Endothelial cell (in vitro differentiated cells): ENCODE measurements at regions not wholly inside any gene's neighbourhood (a gene's known extent, or its start where the extent isn't known, plus 50 kb on each side); places are given as distances from the start of the nearest gene placed in this dataset.

ENCODE experiments used
- DNase-seq: peaks from one replicate; pipeline ENCODE4 v3.0.0; 2021; ENCODE audit warnings: low spot score
- H3K27ac Mint-ChIP-seq: one replicate; pipeline ENCODE4 v1.8.0; 2021; ENCODE audit warnings: mixed read lengths, inconsistent platforms; ENCODE audit not compliant: unreplicated experiment
- H3K27me3 Mint-ChIP-seq: one replicate; pipeline ENCODE4 v1.8.0; 2021; ENCODE audit warnings: mild to moderate bottlenecking, moderate library complexity, mixed read lengths, inconsistent platforms; ENCODE audit not compliant: unreplicated experiment
- H3K36me3 Mint-ChIP-seq: one replicate; pipeline ENCODE4 v1.8.0; 2021; ENCODE audit warnings: mild to moderate bottlenecking, low read depth, mixed read lengths, inconsistent platforms; ENCODE audit not compliant: unreplicated experiment
- H3K4me1 Mint-ChIP-seq: one replicate; pipeline ENCODE4 v1.8.0; 2021; ENCODE audit warnings: mild to moderate bottlenecking, mixed read lengths, inconsistent platforms; ENCODE audit not compliant: unreplicated experiment
- H3K4me3 Mint-ChIP-seq: one replicate; pipeline ENCODE4 v1.8.0; 2021; ENCODE audit warnings: mild to moderate bottlenecking, mixed read lengths, inconsistent platforms; ENCODE audit not compliant: unreplicated experiment
- H3K9me3 Mint-ChIP-seq: one replicate; pipeline ENCODE4 v1.8.0; 2021; ENCODE audit warnings: mixed read lengths, inconsistent platforms; ENCODE audit not compliant: unreplicated experiment
- TF ChIP-seq, protein P1 (sequence below): fragments of 200-600 bp; sonication (generic); IDR thresholded peaks from one replicate; pipeline ENCODE4 v1.5.0; 2021; ENCODE audit warnings: antibody characterized with exemption; ENCODE audit not compliant: unreplicated experiment

DNA sequence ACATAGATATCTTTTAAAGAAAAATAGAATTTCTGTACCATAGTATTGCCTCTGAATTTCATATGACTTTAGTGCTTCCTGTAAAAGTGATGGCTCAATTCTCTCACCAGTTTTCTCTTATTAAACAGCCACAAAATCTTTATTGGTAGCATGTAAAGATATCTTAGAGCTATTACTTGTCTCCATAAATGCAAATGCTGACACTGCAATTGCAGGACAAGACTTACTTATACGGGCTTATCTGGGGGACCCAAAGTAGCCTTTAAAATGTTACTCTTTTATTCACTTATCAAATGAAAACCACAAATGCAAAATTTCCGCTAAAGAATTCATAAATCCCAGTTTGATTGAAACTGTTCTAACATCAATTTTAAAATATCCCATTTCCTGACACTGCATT is 287.1 kb upstream of the SPTLC3 start:
- H3K27ac Mint-ChIP-seq: no peak overlapping the region
- H3K4me1 Mint-ChIP-seq: no peaks in the 10 kb centered on the region
- no peaks in the 10 kb centered on the region for H3K9me3 Mint-ChIP-seq
- no peak for DNase-seq
- no peaks in the 10 kb centered on the region for H3K36me3 Mint-ChIP-seq
- H3K4me3 Mint-ChIP-seq: no peak overlapping the region
- TF ChIP-seq, protein P1, sequence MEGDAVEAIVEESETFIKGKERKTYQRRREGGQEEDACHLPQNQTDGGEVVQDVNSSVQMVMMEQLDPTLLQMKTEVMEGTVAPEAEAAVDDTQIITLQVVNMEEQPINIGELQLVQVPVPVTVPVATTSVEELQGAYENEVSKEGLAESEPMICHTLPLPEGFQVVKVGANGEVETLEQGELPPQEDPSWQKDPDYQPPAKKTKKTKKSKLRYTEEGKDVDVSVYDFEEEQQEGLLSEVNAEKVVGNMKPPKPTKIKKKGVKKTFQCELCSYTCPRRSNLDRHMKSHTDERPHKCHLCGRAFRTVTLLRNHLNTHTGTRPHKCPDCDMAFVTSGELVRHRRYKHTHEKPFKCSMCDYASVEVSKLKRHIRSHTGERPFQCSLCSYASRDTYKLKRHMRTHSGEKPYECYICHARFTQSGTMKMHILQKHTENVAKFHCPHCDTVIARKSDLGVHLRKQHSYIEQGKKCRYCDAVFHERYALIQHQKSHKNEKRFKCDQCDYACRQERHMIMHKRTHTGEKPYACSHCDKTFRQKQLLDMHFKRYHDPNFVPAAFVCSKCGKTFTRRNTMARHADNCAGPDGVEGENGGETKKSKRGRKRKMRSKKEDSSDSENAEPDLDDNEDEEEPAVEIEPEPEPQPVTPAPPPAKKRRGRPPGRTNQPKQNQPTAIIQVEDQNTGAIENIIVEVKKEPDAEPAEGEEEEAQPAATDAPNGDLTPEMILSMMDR: no peak
- H3K27me3 Mint-ChIP-seq: no peaks in the 10 kb centered on the region

DNA sequence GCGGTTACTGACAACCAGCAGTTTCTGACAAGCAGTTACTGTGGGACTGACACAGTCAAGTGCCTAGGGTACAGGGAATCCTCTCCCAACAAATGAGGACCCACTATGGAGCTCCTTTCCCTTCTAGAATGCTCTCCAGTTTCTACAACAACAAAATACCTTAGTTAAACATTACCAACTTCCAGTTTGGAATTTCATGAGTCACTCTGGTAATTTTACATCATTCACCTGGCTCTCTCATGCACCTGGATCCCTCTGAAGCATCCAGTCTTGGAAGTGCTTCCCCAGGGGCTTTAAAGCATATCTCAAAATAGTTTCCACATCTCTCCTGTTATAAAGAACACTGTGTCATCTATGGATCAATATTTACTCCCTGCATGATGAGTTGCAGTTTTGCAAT is 286.7 kb upstream of the SPTLC3 start:
- Mint-ChIP-seq H3K9me3 (no peaks in the 10 kb centered on the region), H3K4me3 (no peak overlapping the region), H3K4me1 (no peaks in the 10 kb centered on the region), H3K27me3 (no peaks in the 10 kb centered on the region), H3K36me3 (no peaks in the 10 kb centered on the region), H3K27ac (no peak overlapping the region)
- DNase-seq: no peak
- TF ChIP-seq, protein P1: no peak

DNA sequence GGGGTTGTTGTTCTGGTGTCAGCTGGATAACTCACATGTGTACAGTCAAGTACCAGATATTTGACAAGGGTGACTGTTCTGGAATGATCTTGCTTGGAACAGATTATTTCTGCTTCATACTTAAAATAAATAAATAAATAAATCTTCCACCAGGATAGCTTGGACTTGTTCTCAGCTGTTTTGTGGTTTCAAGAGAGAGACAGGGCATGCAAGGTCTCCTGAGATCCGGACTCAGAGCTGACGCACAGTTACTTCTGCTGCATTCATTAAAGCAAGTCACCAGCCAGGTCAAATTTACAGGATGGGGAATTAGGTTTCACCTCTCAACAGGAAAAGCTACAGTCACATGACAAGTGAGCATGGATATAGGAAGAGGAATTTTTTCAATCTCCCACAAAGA is 285.0 kb upstream of the SPTLC3 start:
- H3K36me3 Mint-ChIP-seq: no peaks in the 10 kb centered on the region
- H3K4me1 Mint-ChIP-seq: no peaks in the 10 kb centered on the region
- no peak for DNase-seq
- H3K9me3 Mint-ChIP-seq: no peaks in the 10 kb centered on the region
- TF ChIP-seq, protein P1: no peak
- H3K27ac Mint-ChIP-seq: no peak overlapping the region
- no peak overlapping the region for H3K4me3 Mint-ChIP-seq
- H3K27me3 Mint-ChIP-seq: peaks cover 4% of the 10 kb centered on the region

DNA sequence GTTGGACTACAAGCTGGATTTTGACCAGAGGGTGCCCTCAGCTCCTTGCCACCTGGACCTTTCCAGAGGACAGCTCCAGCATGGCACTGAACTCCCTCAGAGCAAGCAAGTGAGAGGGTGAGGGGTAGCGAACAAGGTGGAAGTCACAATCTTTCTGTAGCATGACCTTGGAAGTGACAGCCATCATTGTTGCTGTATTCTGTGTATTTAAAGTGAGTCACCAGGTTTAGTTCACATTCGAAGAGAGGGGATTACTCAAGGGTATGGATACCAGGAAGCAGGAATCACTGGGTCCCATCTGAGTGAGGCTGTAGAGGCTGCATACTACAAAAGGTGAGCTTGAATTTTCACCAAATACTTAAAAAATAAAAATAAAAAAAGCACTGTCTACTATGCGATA is 280.0 kb upstream of the SPTLC3 start:
- Mint-ChIP-seq H3K36me3 (no peaks in the 10 kb centered on the region), H3K4me1 (no peaks in the 10 kb centered on the region), H3K4me3 (no peak overlapping the region), H3K27me3 (peaks cover 6% of the 10 kb centered on the region), H3K27ac (no peak overlapping the region), H3K9me3 (no peaks in the 10 kb centered on the region)
- DNase-seq: no peak
- TF ChIP-seq, protein P1: no peak

DNA sequence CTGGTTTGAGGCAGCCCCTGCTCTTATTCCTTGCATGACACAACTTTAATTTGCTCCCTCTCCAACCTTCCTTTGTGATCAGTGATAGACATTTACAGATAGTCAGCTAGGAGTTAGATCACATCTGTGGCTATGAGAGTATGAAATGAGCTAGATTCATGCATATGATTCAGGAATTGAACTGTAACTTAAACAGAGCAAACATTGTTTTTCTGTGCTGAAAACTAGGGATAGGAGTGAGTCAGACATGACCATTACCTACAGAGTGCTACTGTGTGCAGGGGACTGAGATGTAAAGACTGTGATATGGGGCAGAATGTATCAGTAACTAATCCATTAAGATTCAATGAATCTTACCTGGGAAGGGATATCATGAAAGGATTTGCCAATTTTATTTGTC is 279.4 kb upstream of the SPTLC3 start:
- H3K4me1 Mint-ChIP-seq: no peaks in the 10 kb centered on the region

More for the DNA sequence above, 279.4 kb upstream of the SPTLC3 start:
- H3K27me3 Mint-ChIP-seq: peaks cover 6% of the 10 kb centered on the region
- no peak for DNase-seq
- no peak overlapping the region for H3K4me3 Mint-ChIP-seq
- no peaks in the 10 kb centered on the region for H3K36me3 Mint-ChIP-seq
- H3K27ac Mint-ChIP-seq: no peak overlapping the region
- no peaks in the 10 kb centered on the region for H3K9me3 Mint-ChIP-seq
- TF ChIP-seq, protein P1: no peak
